ENCODE measurements at regions not wholly inside any gene's neighbourhood (a gene's known extent, or its start where the extent isn't known, plus 50 kb on each side); places are given as distances from the start of the nearest gene placed in this dataset.

DNA sequence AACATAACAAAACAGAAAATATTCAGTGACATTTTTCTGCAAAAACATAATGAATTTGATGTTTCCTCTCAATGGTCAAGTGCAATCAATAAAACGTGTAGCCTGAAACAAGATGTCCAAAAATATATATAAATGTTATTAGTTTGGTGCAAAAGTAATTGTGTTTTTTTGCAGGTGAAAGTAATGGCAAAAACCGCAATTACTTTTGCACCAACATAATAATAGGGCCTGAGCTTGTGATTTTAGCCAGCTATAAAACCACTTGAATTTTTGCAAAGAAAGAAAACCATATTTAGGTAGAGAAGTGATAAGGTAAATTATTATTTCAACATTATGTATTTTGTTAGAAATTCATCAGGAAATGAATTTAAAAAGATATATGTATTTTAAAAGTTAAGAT, 475.3 kb upstream of the AMOT start:
- TF ChIP-seq, protein P1, sequence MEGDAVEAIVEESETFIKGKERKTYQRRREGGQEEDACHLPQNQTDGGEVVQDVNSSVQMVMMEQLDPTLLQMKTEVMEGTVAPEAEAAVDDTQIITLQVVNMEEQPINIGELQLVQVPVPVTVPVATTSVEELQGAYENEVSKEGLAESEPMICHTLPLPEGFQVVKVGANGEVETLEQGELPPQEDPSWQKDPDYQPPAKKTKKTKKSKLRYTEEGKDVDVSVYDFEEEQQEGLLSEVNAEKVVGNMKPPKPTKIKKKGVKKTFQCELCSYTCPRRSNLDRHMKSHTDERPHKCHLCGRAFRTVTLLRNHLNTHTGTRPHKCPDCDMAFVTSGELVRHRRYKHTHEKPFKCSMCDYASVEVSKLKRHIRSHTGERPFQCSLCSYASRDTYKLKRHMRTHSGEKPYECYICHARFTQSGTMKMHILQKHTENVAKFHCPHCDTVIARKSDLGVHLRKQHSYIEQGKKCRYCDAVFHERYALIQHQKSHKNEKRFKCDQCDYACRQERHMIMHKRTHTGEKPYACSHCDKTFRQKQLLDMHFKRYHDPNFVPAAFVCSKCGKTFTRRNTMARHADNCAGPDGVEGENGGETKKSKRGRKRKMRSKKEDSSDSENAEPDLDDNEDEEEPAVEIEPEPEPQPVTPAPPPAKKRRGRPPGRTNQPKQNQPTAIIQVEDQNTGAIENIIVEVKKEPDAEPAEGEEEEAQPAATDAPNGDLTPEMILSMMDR (IDR thresholded peaks at IDR 0.05), result no peak
- no peak for TF ChIP-seq POLR2A (IDR thresholded peaks at IDR 0.05)
